Prostate gland (tissue), 2 donors: ENCODE measurements at regions not wholly inside any gene's neighbourhood (a gene's known extent, or its start where the extent isn't known, plus 50 kb on each side); places are given as distances from the start of the nearest gene placed in this dataset.

ENCODE experiments used
- DNase-seq: peaks from one replicate; pipeline ENCODE4 v3.0.0-alpha.2; 2019; ENCODE audit warnings: low spot score
- H3K27ac ChIP-seq, 2 donors: fragments of 200-600 bp; sonication (generic); 2 replicates each; pipeline ENCODE4 v1.5.1; 2017 to 2019
- H3K27me3 ChIP-seq: fragments of 200-600 bp; sonication (generic); replicated peaks from 2 replicates; pipeline ENCODE4 v1.5.1; 2019; ENCODE audit not compliant: insufficient read depth
- H3K36me3 ChIP-seq, 2 donors: fragments of 200-600 bp; sonication (generic); 1 replicate in 1 of 2; 2 replicates in 1 of 2; pipeline versions ENCODE4 v1.5.1 to v1.8.1; 2017 to 2019
- H3K4me1 ChIP-seq: fragments of 200-600 bp; sonication (generic); replicated peaks from 2 replicates; pipeline ENCODE4 v1.5.1; 2019
- H3K4me3 ChIP-seq, 2 donors: fragments of 200-600 bp; sonication (generic); 2 replicates each; pipeline ENCODE4 v1.5.1; 2017 to 2019
- H3K9me3 ChIP-seq: fragments of 200-600 bp; sonication (generic); 2 replicates; pipeline ENCODE4 v1.5.1; 2017
- CTCF ChIP-seq, 4 experiments: fragments of 200-600 bp in 2 of 4; fragments of 450-650 bp in 2 of 4; sonication (generic) in 2 of 4; IDR thresholded peaks; 1 replicate in 3 of 4; 2 replicates in 1 of 4; pipeline ENCODE4 v1.5.1; 2016 to 2019; ENCODE audit warnings: antibody characterized with exemption in 4 of 4, mild to moderate bottlenecking in 2 of 4, moderate library complexity in 2 of 4
- POLR2A ChIP-seq: fragments of 450-650 bp; IDR thresholded peaks from one replicate; pipeline ENCODE4 v1.6.1; 2016; ENCODE audit warnings: antibody characterized with exemption, mild to moderate bottlenecking
- POLR2AphosphoS5 ChIP-seq: sonication (generic); formaldehyde crosslinking; IDR thresholded peaks from one replicate; pipeline ENCODE4 v1.6.1; 2017; ENCODE audit warnings: antibody characterized with exemption
- WGBS: methylation state at CpG from one replicate; pipeline ENCODE4 v1.1.5; 2018; 5-methylcytosine and 5-hydroxymethylcytosine counted together
- intact Hi-C: fragments of 100-400 bp; cut with DNase I; formaldehyde crosslinking; loops from one replicate; pipeline ENCODE4 v1.14.2; 2022

DNA sequence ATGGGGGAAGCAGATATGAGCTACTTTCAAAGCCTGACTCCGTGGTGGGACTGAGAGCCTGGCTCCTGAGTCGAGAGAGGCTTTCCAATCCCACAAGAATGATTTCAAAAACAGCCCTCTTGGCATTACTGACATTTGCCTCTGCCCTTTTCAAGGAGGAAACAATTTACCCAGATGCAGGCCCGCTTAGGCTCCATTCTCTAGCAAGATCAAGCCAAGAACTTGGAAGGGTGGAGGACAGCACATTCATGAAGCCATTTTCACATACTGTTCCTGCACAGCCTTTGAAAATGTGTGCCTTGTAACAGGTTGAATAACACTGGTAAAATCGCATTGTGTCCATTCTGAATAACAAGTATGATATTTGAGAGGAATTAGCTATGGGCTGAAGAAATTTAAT lies 58.2 kb upstream of the EED start:
- WGBS, result 71% methylated on average over 4 of the region's 4 CpGs
- Histone ChIP-seq H3K27me3 (no peaks in the 10 kb centered on the region), H3K27ac (no peak overlapping the region), H3K36me3 (no peaks in the 10 kb centered on the region), H3K4me1 (no peaks in the 10 kb centered on the region), H3K4me3 (no peak overlapping the region), H3K9me3 (no peaks in the 10 kb centered on the region)
- TF ChIP-seq POLR2A, result no peak
- no peak for TF ChIP-seq CTCF (IDR thresholded peaks at IDR 0.05)
- TF ChIP-seq POLR2AphosphoS5, result no peak
- intact Hi-C loops, result no loop called here
- no peak for DNase-seq

DNA sequence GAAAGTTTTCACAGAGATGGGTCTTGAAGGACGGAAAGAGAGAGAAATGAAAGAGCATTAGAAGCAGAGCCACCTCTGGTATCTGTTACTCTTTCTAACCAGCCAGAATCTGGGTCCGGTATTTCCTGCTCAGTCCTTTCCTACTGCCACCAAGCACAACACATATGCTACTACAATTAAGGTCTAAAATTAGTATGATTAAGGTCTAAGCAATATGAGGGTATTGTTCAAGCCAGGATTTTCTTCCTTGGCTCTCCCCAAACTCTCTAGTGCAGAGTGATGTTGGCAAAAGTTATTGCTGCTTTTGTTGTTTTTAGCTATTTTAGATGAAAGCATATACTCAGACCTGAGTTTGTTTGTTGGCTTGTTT lies 59.2 kb upstream of the EED start:
- 83% methylated on average over 2 of the region's 2 CpGs for WGBS

GRCh38 chr11:86184728-86185380 lies 59.7 kb upstream of the EED start:
- H3K4me3 ChIP-seq, result no peak overlapping the region
- no peak for DNase-seq
- H3K36me3 ChIP-seq, result no peaks in the 10 kb centered on the region
- no peaks in the 10 kb centered on the region for H3K27me3 ChIP-seq
- no peaks in the 10 kb centered on the region for H3K4me1 ChIP-seq
- intact Hi-C loops, result no loop called here
- no peak overlapping the region for H3K27ac ChIP-seq
- 90% methylated on average over 5 of the region's 5 CpGs for whole genome bisulfite sequencing
- no peaks in the 10 kb centered on the region for H3K9me3 ChIP-seq
- TF ChIP-seq POLR2A (no peak), POLR2AphosphoS5 (no peak), CTCF (IDR thresholded peaks at IDR 0.05) (no peak)

More for the DNA sequence above, 59.2 kb upstream of the EED start:
- no peak overlapping the region for H3K4me3 ChIP-seq
- H3K36me3 ChIP-seq, result no peaks in the 10 kb centered on the region
- intact Hi-C loops, result no loop called here
- TF ChIP-seq POLR2A (no peak), POLR2AphosphoS5 (no peak), CTCF (IDR thresholded peaks at IDR 0.05) (no peak)
- no peak overlapping the region for H3K27ac ChIP-seq
- H3K27me3 ChIP-seq, result no peaks in the 10 kb centered on the region
- no peaks in the 10 kb centered on the region for H3K4me1 ChIP-seq
- no peak for DNase-seq
- no peaks in the 10 kb centered on the region for H3K9me3 ChIP-seq

GRCh38 chr11:86183694-86184093 lies 60.9 kb upstream of the EED start:
- no peak for DNase-seq
- intact Hi-C loops, result no loop called here
- no peaks in the 10 kb centered on the region for H3K4me1 ChIP-seq
- no peaks in the 10 kb centered on the region for H3K9me3 ChIP-seq
- no peaks in the 10 kb centered on the region for H3K36me3 ChIP-seq
- TF ChIP-seq CTCF (IDR thresholded peaks at IDR 0.05) (no peak), POLR2AphosphoS5 (no peak), POLR2A (no peak)
- no peaks in the 10 kb centered on the region for H3K27me3 ChIP-seq
- no peak overlapping the region for H3K4me3 ChIP-seq
- WGBS, result 54% methylated on average over 2 of the region's 2 CpGs
- H3K27ac ChIP-seq, result no peak overlapping the region

DNA sequence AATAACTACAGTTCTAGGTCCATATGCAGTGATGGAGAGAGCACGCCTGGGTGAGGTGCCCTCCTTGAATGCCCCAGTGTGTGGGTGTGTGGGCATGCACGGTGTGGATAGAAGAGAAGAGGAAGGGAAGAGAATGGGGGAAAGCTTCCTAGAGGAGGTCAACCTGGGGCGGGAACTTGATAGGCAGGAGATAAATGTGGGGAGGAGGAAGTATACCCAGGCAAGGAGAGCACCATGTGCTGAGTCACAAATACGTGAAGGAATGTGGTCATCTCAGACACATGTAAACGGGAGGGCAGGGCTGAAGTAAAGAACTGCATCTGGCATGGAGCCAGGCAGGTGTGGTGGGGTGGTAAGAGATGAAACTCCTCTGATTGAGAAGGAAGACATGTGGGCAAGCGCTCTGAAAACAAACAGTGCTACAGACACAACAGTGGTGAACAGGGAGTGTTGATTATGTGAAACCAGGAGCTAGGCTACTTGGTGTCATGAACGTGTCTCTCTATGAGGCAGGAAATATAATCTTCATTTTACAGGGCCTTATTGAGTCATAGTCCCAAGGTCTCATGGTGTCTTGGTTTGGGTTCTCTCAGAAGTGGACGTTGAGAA lies 61.5 kb upstream of the EED start:
- Histone ChIP-seq H3K4me1 (no peaks in the 10 kb centered on the region), H3K27me3 (no peaks in the 10 kb centered on the region), H3K9me3 (no peaks in the 10 kb centered on the region), H3K27ac (no peak overlapping the region), H3K36me3 (no peaks in the 10 kb centered on the region), H3K4me3 (no peak overlapping the region)
- 69% methylated on average over 8 of the region's 8 CpGs for WGBS
- TF ChIP-seq CTCF (IDR thresholded peaks at IDR 0.05) (no peak), POLR2A (no peak), POLR2AphosphoS5 (no peak)
- intact Hi-C loops, result no loop called here
- no peak for DNase-seq
